ENCODE measurements at regions not wholly inside any gene's neighbourhood (a gene's known extent, or its start where the extent isn't known, plus 50 kb on each side); places are given as distances from the start of the nearest gene placed in this dataset.
A peak's percentile ranks its signal among the peaks of the same experiment; 100 is the strongest.
"Not testable (repeated sequence)": the region's sequence is repeated elsewhere in the genome, so short reads cannot be mapped to it uniquely, and the experiment has no call there.

GRCh38 chr13:21885714-21886224, 214.9 kb downstream of the FGF9 start:
- 43 to 100% (median 90%) methylated on average over 2 to 10 of the region's 12 CpGs; no CpG with 5 or more reads in 1 of the 10 experiments for WGBS, 10 experiments
- in situ Hi-C loops (cut with MboI; ENCODE audit: low pct_unique_long_range_greater_than_20kb in 2 of 9, low sequenced_read_pairs in 9 of 9, unreplicated experiment in 9 of 9): loop anchor here in 1 of 9 experiments (25.0 kb wide), 1 partner anchor 102 kb away; no protein-coding TSS in a partner anchor
- Histone ChIP-seq H3K4me1 (replicated peaks in 1 of 2) (no peaks in the 10 kb centered on the region), H3K27ac (no peak overlapping the region), H3K4me3 (no peak overlapping the region)
- no peak for ATAC-seq (replicated peaks in 6 of 8)

- 0 to 100% (median 87%) methylated on average over 1 to 4 of the region's 5 CpGs; no CpG with 5 or more reads in 1 of the 10 experiments for WGBS, 10 experiments
- no peak for ATAC-seq (replicated peaks in 6 of 8)
- in situ Hi-C loops (cut with MboI; ENCODE audit: low pct_unique_long_range_greater_than_20kb in 2 of 9, low sequenced_read_pairs in 9 of 9, unreplicated experiment in 9 of 9): loop anchor here in 1 of 9 experiments (25.0 kb wide), 1 partner anchor 98 kb away; no protein-coding TSS in a partner anchor
Observed at GRCh38 chr13:21889651-21890050, 218.8 kb downstream of the FGF9 start.

GRCh38 chr13:21890220-21890619, 219.3 kb downstream of the FGF9 start:
- H3K4me1 ChIP-seq (replicated peaks in 1 of 2); ATAC-seq (replicated peaks in 6 of 8); H3K27ac ChIP-seq; H3K4me3 ChIP-seq: not testable (repeated sequence)
- in situ Hi-C loops (cut with MboI; ENCODE audit: low pct_unique_long_range_greater_than_20kb in 2 of 9, low sequenced_read_pairs in 9 of 9, unreplicated experiment in 9 of 9): loop anchor here in 1 of 9 experiments (25.0 kb wide), 1 partner anchor 97 kb away; no protein-coding TSS in a partner anchor

More at GRCh38 chr13:21889651-21890050, 218.8 kb downstream of the FGF9 start:
- Histone ChIP-seq H3K4me3 (no peak overlapping the region), H3K4me1 (replicated peaks in 1 of 2) (no peaks in the 10 kb centered on the region), H3K27ac (no peak overlapping the region)

GRCh38 chr13:21894091-21894490, 223.2 kb downstream of the FGF9 start:
- H3K4me1 ChIP-seq (replicated peaks in 1 of 2): peaks cover 0 to 3% of the 10 kb centered on the region in 2 donors
- in situ Hi-C loops (cut with MboI; ENCODE audit: low pct_unique_long_range_greater_than_20kb in 2 of 9, low sequenced_read_pairs in 9 of 9, unreplicated experiment in 9 of 9): loop anchor here in 1 of 9 experiments (25.0 kb wide), 1 partner anchor 93 kb away; no protein-coding TSS in a partner anchor
- 25 to 96% (median 84%) methylated on average over 1 to 10 of the region's 10 CpGs; no CpG with 5 or more reads in 2 of the 10 experiments for WGBS, 10 experiments
- H3K27ac ChIP-seq: no peak overlapping the region
- H3K4me3 ChIP-seq: no peak overlapping the region
- ATAC-seq (replicated peaks in 6 of 8): peak in 1 of 8 experiments; percentile 24

- WGBS, 10 experiments: 16 to 100% (median 82%) methylated on average over 1 to 11 of the region's 22 CpGs
- ATAC-seq (replicated peaks in 6 of 8): no peak
- in situ Hi-C loops (cut with MboI; ENCODE audit: low pct_unique_long_range_greater_than_20kb in 2 of 9, low sequenced_read_pairs in 9 of 9, unreplicated experiment in 9 of 9): loop anchor here in 1 of 9 experiments (25.0 kb wide), 1 partner anchor 92 kb away; no protein-coding TSS in a partner anchor
Observed at GRCh38 chr13:21894703-21895699, 224.1 kb downstream of the FGF9 start.

GRCh38 chr13:21895779-21896178, 224.9 kb downstream of the FGF9 start:
- ATAC-seq (replicated peaks in 6 of 8): no peak
- no peak overlapping the region for H3K27ac ChIP-seq
- H3K4me3 ChIP-seq: no peak overlapping the region
- WGBS, 10 experiments: 20 to 100% (median 96%) methylated on average over 1 to 3 of the region's 4 CpGs; no CpG with 5 or more reads in 3 of the 10 experiments
- peaks cover 0 to 3% of the 10 kb centered on the region in 2 donors for H3K4me1 ChIP-seq (replicated peaks in 1 of 2)
- in situ Hi-C loops (cut with MboI; ENCODE audit: low pct_unique_long_range_greater_than_20kb in 2 of 9, low sequenced_read_pairs in 9 of 9, unreplicated experiment in 9 of 9): loop anchor here in 1 of 9 experiments (25.0 kb wide), 1 partner anchor 92 kb away; no protein-coding TSS in a partner anchor

More at GRCh38 chr13:21894703-21895699, 224.1 kb downstream of the FGF9 start:
- no peak overlapping the region for H3K4me3 ChIP-seq
- H3K4me1 ChIP-seq (replicated peaks in 1 of 2): peaks cover 0 to 3% of the 10 kb centered on the region in 2 donors
- no peak overlapping the region for H3K27ac ChIP-seq

GRCh38 chr13:21897161-21897560, 226.3 kb downstream of the FGF9 start:
- Histone ChIP-seq H3K4me1 (replicated peaks in 1 of 2) (peaks cover 0 to 3% of the 10 kb centered on the region in 2 donors), H3K4me3 (no peak overlapping the region), H3K27ac (no peak overlapping the region)
- 35 to 100% (median 85%) methylated on average over 1 to 6 of the region's 6 CpGs; no CpG with 5 or more reads in 2 of the 10 experiments for WGBS, 10 experiments
- no peak for ATAC-seq (replicated peaks in 6 of 8)
- in situ Hi-C loops (cut with MboI; ENCODE audit: low pct_unique_long_range_greater_than_20kb in 2 of 9, low sequenced_read_pairs in 9 of 9, unreplicated experiment in 9 of 9): loop anchor here in 1 of 9 experiments (25.0 kb wide), 1 partner anchor 90 kb away; no protein-coding TSS in a partner anchor

GRCh38 chr13:21898459-21898858, 227.6 kb downstream of the FGF9 start:
- WGBS, 10 experiments: 24 to 100% (median 80%) methylated on average over 1 to 4 of the region's 4 CpGs; no CpG with 5 or more reads in 2 of the 10 experiments
- Histone ChIP-seq H3K27ac (no peak overlapping the region), H3K4me3 (no peak overlapping the region), H3K4me1 (replicated peaks in 1 of 2) (peaks cover 0 to 3% of the 10 kb centered on the region in 2 donors)
- in situ Hi-C loops (cut with MboI; ENCODE audit: low pct_unique_long_range_greater_than_20kb in 2 of 9, low sequenced_read_pairs in 9 of 9, unreplicated experiment in 9 of 9): loop anchor here in 1 of 9 experiments (25.0 kb wide), 1 partner anchor 89 kb away; no protein-coding TSS in a partner anchor
- ATAC-seq (replicated peaks in 6 of 8): peak in 3 of 8 experiments; percentile 50 to 84 (median 55)

- no peak overlapping the region for H3K4me3 ChIP-seq
- 10 to 72% (median 43%) methylated on average over 1 to 7 of the region's 7 CpGs; no CpG with 5 or more reads in 1 of the 10 experiments for WGBS, 10 experiments
Observed at GRCh38 chr13:21898945-21899344, 228.1 kb downstream of the FGF9 start.

GRCh38 chr13:21901336-21901735, 230.5 kb downstream of the FGF9 start:
- in situ Hi-C loops (cut with MboI; ENCODE audit: low pct_unique_long_range_greater_than_20kb in 2 of 9, low sequenced_read_pairs in 9 of 9, unreplicated experiment in 9 of 9): no loop called here
- Histone ChIP-seq H3K4me3 (no peak overlapping the region), H3K27ac (no peak overlapping the region), H3K4me1 (replicated peaks in 1 of 2) (peaks cover 0 to 3% of the 10 kb centered on the region in 2 donors)
- no peak for ATAC-seq (replicated peaks in 6 of 8)
- WGBS, 10 experiments: 30 to 83% (median 80%) methylated on average over 1 to 2 of the region's 2 CpGs; no CpG with 5 or more reads in 7 of the 10 experiments

More at GRCh38 chr13:21898945-21899344, 228.1 kb downstream of the FGF9 start:
- peaks cover 0 to 3% of the 10 kb centered on the region in 2 donors for H3K4me1 ChIP-seq (replicated peaks in 1 of 2)
- ATAC-seq (replicated peaks in 6 of 8): peak in 2 of 8 experiments; percentile 16 to 51
- H3K27ac ChIP-seq: no peak overlapping the region
- in situ Hi-C loops (cut with MboI; ENCODE audit: low pct_unique_long_range_greater_than_20kb in 2 of 9, low sequenced_read_pairs in 9 of 9, unreplicated experiment in 9 of 9): loop anchor here in 1 of 9 experiments (25.0 kb wide), 1 partner anchor 88 kb away; no protein-coding TSS in a partner anchor

- ATAC-seq (replicated peaks in 6 of 8): no peak
- Histone ChIP-seq H3K4me1 (replicated peaks in 1 of 2) (peaks cover 0 to 3% of the 10 kb centered on the region in 2 donors), H3K4me3 (no peak overlapping the region), H3K27ac (no peak overlapping the region)
- in situ Hi-C loops (cut with MboI; ENCODE audit: low pct_unique_long_range_greater_than_20kb in 2 of 9, low sequenced_read_pairs in 9 of 9, unreplicated experiment in 9 of 9): no loop called here
- WGBS, 10 experiments: 0 to 100% (median 86%) methylated on average over 1 to 11 of the region's 14 CpGs; no CpG with 5 or more reads in 3 of the 10 experiments
Observed at GRCh38 chr13:21901811-21902708, 231.2 kb downstream of the FGF9 start.

- Histone ChIP-seq H3K27ac (no peak overlapping the region), H3K4me1 (replicated peaks in 1 of 2) (peaks cover 0 to 3% of the 10 kb centered on the region in 2 donors), H3K4me3 (no peak overlapping the region)
- WGBS, 10 experiments: 0 to 85% (median 63%) methylated on average over 1 to 5 of the region's 8 CpGs; no CpG with 5 or more reads in 3 of the 10 experiments
- no peak for ATAC-seq (replicated peaks in 6 of 8)
- in situ Hi-C loops (cut with MboI; ENCODE audit: low pct_unique_long_range_greater_than_20kb in 2 of 9, low sequenced_read_pairs in 9 of 9, unreplicated experiment in 9 of 9): no loop called here
Observed at GRCh38 chr13:21902709-21903098, 231.8 kb downstream of the FGF9 start.

Measured in motor neuron (in vitro differentiated cells).